ENCODE measurements at regions not wholly inside any gene's neighbourhood (a gene's known extent, or its start where the extent isn't known, plus 50 kb on each side); places are given as distances from the start of the nearest gene placed in this dataset.
A peak's percentile ranks its signal among the peaks of the same experiment; 100 is the strongest.
"Not testable (repeated sequence)": the region's sequence is repeated elsewhere in the genome, so short reads cannot be mapped to it uniquely, and the experiment has no call there.

- DNase-seq (ENCODE audit: low read depth): no peak
These were observed 81.4 kb downstream of the ACAA2 start for GRCh38 chr18:49731860-49732311.

- no peak for DNase-seq (ENCODE audit: low read depth)
These were observed 81.9 kb downstream of the ACAA2 start for GRCh38 chr18:49731421-49731841.

GRCh38 chr18:49730951-49731391, 82.4 kb downstream of the ACAA2 start:
- DNase-seq (ENCODE audit: low read depth): no peak

GRCh38 chr18:49728542-49728941, 84.8 kb downstream of the ACAA2 start:
- DNase-seq (ENCODE audit: low read depth): peak; percentile 60

GRCh38 chr18:49727816-49728215, 85.5 kb downstream of the ACAA2 start:
- DNase-seq (ENCODE audit: low read depth): no peak

GRCh38 chr18:49726675-49726963, 86.7 kb downstream of the ACAA2 start:
- DNase-seq (ENCODE audit: low read depth): no peak

- DNase-seq (ENCODE audit: low read depth): peak; percentile 83
These were observed 87.3 kb downstream of the ACAA2 start for GRCh38 chr18:49725809-49726674.

- peak; percentile 56 for DNase-seq (ENCODE audit: low read depth)
These were observed 89.6 kb downstream of the ACAA2 start for GRCh38 chr18:49723648-49724180.

GRCh38 chr18:49722477-49722876, 90.9 kb downstream of the ACAA2 start:
- no peak for DNase-seq (ENCODE audit: low read depth)

GRCh38 chr18:49721981-49722380, 91.4 kb downstream of the ACAA2 start:
- DNase-seq (ENCODE audit: low read depth): no peak

GRCh38 chr18:49720944-49721343, 92.4 kb downstream of the ACAA2 start:
- DNase-seq (ENCODE audit: low read depth): not testable (repeated sequence)

GRCh38 chr18:49717617-49718016, 95.7 kb downstream of the ACAA2 start:
- DNase-seq (ENCODE audit: low read depth): no peak

- DNase-seq (ENCODE audit: low read depth): no peak
These were observed 97.3 kb downstream of the ACAA2 start for GRCh38 chr18:49716035-49716434.

- no peak for DNase-seq (ENCODE audit: low read depth)
These were observed 104.0 kb downstream of the ACAA2 start for GRCh38 chr18:49709347-49709690.

GRCh38 chr18:49708662-49709346, 104.5 kb downstream of the ACAA2 start:
- DNase-seq (ENCODE audit: low read depth): no peak

GRCh38 chr18:49707599-49707998, 105.7 kb downstream of the ACAA2 start:
- DNase-seq (ENCODE audit: low read depth): no peak

GRCh38 chr18:49704334-49704733, 109.0 kb downstream of the ACAA2 start:
- no peak for DNase-seq (ENCODE audit: low read depth)

GRCh38 chr18:49701190-49701589, 112.1 kb downstream of the ACAA2 start:
- DNase-seq (ENCODE audit: low read depth): no peak

GRCh38 chr18:49699303-49699702, 114.0 kb downstream of the ACAA2 start:
- no peak for DNase-seq (ENCODE audit: low read depth)

GRCh38 chr18:49698525-49699025, 114.8 kb downstream of the ACAA2 start:
- DNase-seq (ENCODE audit: low read depth): no peak

- DNase-seq (ENCODE audit: low read depth): no peak
These were observed 115.4 kb downstream of the ACAA2 start for GRCh38 chr18:49697757-49698524.

GRCh38 chr18:49697049-49697448, 116.3 kb downstream of the ACAA2 start:
- no peak for DNase-seq (ENCODE audit: low read depth)
